HG02938 (cell line): ENCODE measurements at regions not wholly inside any gene's neighbourhood (a gene's known extent, or its start where the extent isn't known, plus 50 kb on each side); places are given as distances from the start of the nearest gene placed in this dataset.

Experiments used
- ATAC-seq: cut with Tn5 transposase; IDR thresholded peaks from one replicate; pipeline ENCODE4 v1.9.1; 2021; ENCODE audit warnings: mild to moderate bottlenecking, moderate library complexity; ENCODE audit not compliant: unreplicated experiment

- no peak for ATAC-seq
These were observed 123.8 kb upstream of the PRPS1L1 start for GRCh38 chr7:18151422-18151821.

- ATAC-seq, result no peak
These were observed 125.6 kb upstream of the PRPS1L1 start for GRCh38 chr7:18153183-18153748.

- no peak for ATAC-seq
These were observed 127.1 kb upstream of the PRPS1L1 start for GRCh38 chr7:18154726-18155125.

- ATAC-seq, result no peak
These were observed 129.6 kb upstream of the PRPS1L1 start for GRCh38 chr7:18157233-18157632.

- no peak for ATAC-seq
These were observed 135.0 kb upstream of the PRPS1L1 start for GRCh38 chr7:18162657-18163056.

GRCh38 chr7:18163091-18163490 lies 135.4 kb upstream of the PRPS1L1 start:
- ATAC-seq, result no peak

GRCh38 chr7:18165166-18165565 lies 137.5 kb upstream of the PRPS1L1 start:
- no peak for ATAC-seq

GRCh38 chr7:18166002-18166401 lies 138.4 kb upstream of the PRPS1L1 start:
- no peak for ATAC-seq

GRCh38 chr7:18167815-18168214 lies 140.2 kb upstream of the PRPS1L1 start:
- ATAC-seq, result no peak

- no peak for ATAC-seq
These were observed 147.3 kb upstream of the PRPS1L1 start for GRCh38 chr7:18174996-18175395.

- no peak for ATAC-seq
These were observed 148.3 kb upstream of the PRPS1L1 start for GRCh38 chr7:18175801-18176450.

- ATAC-seq, result no peak
These were observed 149.6 kb upstream of the PRPS1L1 start for GRCh38 chr7:18177129-18177814.

GRCh38 chr7:18177815-18178660 lies 150.4 kb upstream of the PRPS1L1 start:
- ATAC-seq, result peak; percentile 86

GRCh38 chr7:18179093-18179492 lies 151.4 kb upstream of the PRPS1L1 start:
- ATAC-seq, result no peak

- ATAC-seq, result no peak
These were observed 153.0 kb upstream of the PRPS1L1 start for GRCh38 chr7:18180685-18181084.

- ATAC-seq, result no peak
These were observed 162.0 kb upstream of the PRPS1L1 start for GRCh38 chr7:18189500-18190126.

- ATAC-seq, result no peak
These were observed 163.7 kb upstream of the PRPS1L1 start for GRCh38 chr7:18191341-18191740.

GRCh38 chr7:18191862-18192625 lies 164.4 kb upstream of the PRPS1L1 start:
- no peak for ATAC-seq

- no peak for ATAC-seq
These were observed 167.0 kb upstream of the PRPS1L1 start for GRCh38 chr7:18194616-18195015.

GRCh38 chr7:18196638-18197037 lies 169.0 kb upstream of the PRPS1L1 start:
- no peak for ATAC-seq
